ENCODE measurements at regions not wholly inside any gene's neighbourhood (a gene's known extent, or its start where the extent isn't known, plus 50 kb on each side); places are given as distances from the start of the nearest gene placed in this dataset.
A peak's percentile ranks its signal among the peaks of the same experiment; 100 is the strongest.

DNA sequence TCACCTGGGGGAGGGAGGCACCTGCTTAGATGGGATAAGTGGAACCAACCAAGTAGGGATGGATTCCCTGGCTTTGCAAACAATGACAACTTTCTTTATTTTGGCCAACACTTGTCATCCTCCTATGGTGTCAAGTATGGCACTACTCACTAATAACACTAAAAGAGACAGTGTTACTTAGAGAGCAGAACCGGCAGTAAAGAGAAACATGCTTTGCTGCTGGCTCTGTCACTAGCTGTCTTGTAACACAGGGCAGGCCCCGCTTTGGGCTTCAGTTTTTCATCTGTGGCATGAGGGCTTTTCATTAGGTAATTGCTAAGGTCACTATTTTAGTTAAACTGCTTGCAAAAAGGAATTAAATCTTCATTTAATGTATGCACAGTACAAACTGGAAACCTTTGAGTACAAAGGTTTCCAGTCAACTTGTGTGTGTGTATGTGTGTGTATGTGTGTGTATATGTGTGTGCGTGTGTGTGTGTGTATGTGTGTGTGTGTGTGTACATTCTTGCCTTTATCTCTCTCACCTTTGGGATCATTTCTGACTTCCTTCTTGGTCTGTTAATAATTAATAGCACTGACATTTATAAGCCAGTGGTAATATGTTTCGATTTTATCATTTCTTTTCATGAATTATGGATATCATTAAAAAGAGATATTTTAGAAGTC lies 64.7 kb downstream of the BTBD3 start:
- peaks cover 9% of the 10 kb centered on the region for H3K4me1 Mint-ChIP-seq
- no peak overlapping the region for H3K4me3 Mint-ChIP-seq
- peak overlapping the region in 1 of 3 experiments; percentile 27 for H3K27ac Mint-ChIP-seq
- H3K27me3 Mint-ChIP-seq (ENCODE audit: low read depth): peaks cover 19% of the 10 kb centered on the region
- H3K9me3 Mint-ChIP-seq: no peaks in the 10 kb centered on the region
- H3K36me3 Mint-ChIP-seq (ENCODE audit: low read depth): no peaks in the 10 kb centered on the region
- TF ChIP-seq, protein P1, sequence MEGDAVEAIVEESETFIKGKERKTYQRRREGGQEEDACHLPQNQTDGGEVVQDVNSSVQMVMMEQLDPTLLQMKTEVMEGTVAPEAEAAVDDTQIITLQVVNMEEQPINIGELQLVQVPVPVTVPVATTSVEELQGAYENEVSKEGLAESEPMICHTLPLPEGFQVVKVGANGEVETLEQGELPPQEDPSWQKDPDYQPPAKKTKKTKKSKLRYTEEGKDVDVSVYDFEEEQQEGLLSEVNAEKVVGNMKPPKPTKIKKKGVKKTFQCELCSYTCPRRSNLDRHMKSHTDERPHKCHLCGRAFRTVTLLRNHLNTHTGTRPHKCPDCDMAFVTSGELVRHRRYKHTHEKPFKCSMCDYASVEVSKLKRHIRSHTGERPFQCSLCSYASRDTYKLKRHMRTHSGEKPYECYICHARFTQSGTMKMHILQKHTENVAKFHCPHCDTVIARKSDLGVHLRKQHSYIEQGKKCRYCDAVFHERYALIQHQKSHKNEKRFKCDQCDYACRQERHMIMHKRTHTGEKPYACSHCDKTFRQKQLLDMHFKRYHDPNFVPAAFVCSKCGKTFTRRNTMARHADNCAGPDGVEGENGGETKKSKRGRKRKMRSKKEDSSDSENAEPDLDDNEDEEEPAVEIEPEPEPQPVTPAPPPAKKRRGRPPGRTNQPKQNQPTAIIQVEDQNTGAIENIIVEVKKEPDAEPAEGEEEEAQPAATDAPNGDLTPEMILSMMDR (IDR thresholded peaks at IDR 0.05; ENCODE audit: unreplicated experiment in 3 of 3): no peak

DNA sequence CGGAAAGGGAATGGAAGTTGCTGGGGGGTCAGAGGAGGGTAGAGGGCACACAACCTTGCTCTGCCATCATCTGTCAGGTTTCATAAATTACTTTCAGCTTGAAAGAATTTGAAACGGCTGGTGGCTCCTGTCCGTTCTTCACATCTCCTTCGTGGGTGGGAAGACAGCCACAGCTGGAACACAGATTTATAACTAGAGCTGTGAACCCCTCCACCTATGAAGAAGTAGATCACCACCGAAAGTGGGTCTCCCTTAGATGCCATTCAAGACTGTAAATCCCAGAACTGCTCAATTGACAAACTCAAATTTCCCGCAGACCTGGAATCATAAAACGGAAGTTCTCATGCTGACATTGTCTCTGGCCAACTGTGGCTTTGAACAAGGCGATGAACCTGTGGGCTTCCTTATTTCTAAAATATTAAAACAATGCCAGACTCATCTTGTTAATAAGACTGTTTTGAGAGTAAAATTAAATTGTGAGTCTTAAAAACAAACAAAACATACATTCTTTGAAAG lies 65.3 kb downstream of the BTBD3 start:
- Mint-ChIP-seq H3K36me3 (ENCODE audit: low read depth) (no peaks in the 10 kb centered on the region), H3K27me3 (ENCODE audit: low read depth) (peaks cover 21% of the 10 kb centered on the region), H3K4me1 (peaks cover 15% of the 10 kb centered on the region), H3K9me3 (no peaks in the 10 kb centered on the region), H3K4me3 (no peak overlapping the region), H3K27ac (peak overlapping the region in 1 of 3 experiments; percentile 5)
- TF ChIP-seq, protein P1 (IDR thresholded peaks at IDR 0.05; ENCODE audit: unreplicated experiment in 3 of 3): no peak

DNA sequence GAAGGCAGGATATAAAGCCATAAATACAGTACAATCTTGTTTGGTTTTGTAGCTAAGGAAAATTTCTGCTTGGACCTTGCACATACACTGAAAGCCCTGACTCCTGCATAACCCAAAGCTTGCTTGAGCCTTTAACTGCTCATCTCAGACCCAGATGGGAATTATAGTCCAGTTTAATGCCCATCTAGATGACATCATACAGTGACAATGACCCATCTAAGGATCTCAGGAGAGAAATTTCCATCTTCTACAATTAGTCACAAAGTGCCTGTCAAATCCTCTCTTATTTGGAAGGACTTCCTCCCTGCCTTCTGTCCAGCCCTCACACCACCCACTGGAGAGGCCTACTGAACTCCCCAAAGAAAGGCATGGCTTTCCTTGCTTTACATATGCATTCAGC lies 69.3 kb downstream of the BTBD3 start:
- TF ChIP-seq, protein P1 (IDR thresholded peaks at IDR 0.05; ENCODE audit: unreplicated experiment in 3 of 3): no peak
- H3K4me1 Mint-ChIP-seq: peaks cover 21% of the 10 kb centered on the region
- no peaks in the 10 kb centered on the region for H3K9me3 Mint-ChIP-seq
- no peak overlapping the region for H3K27ac Mint-ChIP-seq
- H3K36me3 Mint-ChIP-seq (ENCODE audit: low read depth): no peaks in the 10 kb centered on the region
- H3K4me3 Mint-ChIP-seq: no peak overlapping the region
- H3K27me3 Mint-ChIP-seq (ENCODE audit: low read depth): peaks cover 12% of the 10 kb centered on the region

DNA sequence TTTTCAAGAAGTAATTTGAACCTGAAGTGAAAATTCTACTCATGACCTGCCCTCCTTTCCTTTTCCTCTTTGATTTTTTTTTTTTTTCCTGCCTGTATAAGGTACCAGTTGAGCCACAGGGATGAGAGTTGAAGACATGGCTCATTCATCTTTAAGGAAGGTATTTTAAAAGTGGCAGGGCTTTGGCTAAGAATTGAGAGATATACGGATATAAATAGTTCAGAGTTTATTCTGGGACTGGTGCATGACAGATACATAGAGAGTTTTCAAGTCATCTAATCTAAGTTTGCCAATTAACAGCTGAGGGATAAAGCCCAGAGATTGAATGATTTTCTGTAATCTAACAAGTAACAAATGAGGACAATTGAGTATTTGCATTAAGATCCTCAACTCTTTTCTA lies 69.8 kb downstream of the BTBD3 start:
- H3K9me3 Mint-ChIP-seq: no peaks in the 10 kb centered on the region
- no peak overlapping the region for H3K27ac Mint-ChIP-seq
- H3K4me1 Mint-ChIP-seq: peaks cover 20% of the 10 kb centered on the region
- TF ChIP-seq, protein P1 (IDR thresholded peaks at IDR 0.05; ENCODE audit: unreplicated experiment in 3 of 3): no peak
- peaks cover 12% of the 10 kb centered on the region for H3K27me3 Mint-ChIP-seq (ENCODE audit: low read depth)
- no peaks in the 10 kb centered on the region for H3K36me3 Mint-ChIP-seq (ENCODE audit: low read depth)
- H3K4me3 Mint-ChIP-seq: no peak overlapping the region

DNA sequence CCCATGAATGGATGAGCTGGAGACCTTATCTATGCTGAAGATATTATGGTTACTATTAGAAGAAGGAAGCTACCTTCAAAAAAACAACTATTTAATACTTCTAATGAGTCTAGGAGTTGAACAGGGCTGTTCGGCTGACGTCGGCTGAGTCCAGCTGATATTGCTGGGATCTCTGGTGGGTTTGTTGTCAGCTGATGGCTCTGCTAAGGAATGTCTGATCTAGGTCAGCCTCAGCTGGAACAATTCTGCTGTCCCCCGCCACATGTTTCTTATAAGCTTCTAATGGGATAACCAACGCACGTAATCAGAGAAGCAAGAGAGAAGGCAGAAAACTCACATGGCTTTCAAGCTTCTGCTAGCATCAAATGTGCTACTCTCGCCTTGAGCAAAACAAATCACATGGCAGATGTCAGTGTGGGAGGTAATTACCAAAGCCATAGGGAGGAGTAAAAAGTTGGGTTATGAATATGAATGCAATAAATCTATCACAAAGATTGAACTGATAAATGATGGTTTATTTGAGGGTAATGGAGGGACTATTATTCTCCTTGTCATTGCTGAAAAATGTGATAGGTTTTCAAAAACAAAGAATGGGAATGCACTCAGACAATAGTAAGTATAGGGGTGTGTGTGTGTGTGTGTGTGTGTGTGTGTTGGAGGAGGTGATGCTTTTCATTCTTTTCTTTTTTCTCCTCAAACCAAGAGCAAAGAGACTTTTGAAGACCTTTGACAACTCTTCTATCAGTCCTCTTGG lies 71.5 kb downstream of the BTBD3 start:
- Mint-ChIP-seq H3K27ac (peak overlapping the region in 1 of 3 experiments; percentile 25), H3K4me3 (no peak overlapping the region)
- TF ChIP-seq, protein P1 (IDR thresholded peaks at IDR 0.05; ENCODE audit: unreplicated experiment in 3 of 3): no peak

More for the DNA sequence above, 71.5 kb downstream of the BTBD3 start:
- no peaks in the 10 kb centered on the region for H3K9me3 Mint-ChIP-seq
- H3K27me3 Mint-ChIP-seq (ENCODE audit: low read depth): peaks cover 12% of the 10 kb centered on the region
- no peaks in the 10 kb centered on the region for H3K36me3 Mint-ChIP-seq (ENCODE audit: low read depth)
- peaks cover 15% of the 10 kb centered on the region for H3K4me1 Mint-ChIP-seq

Data from nephron (organoid).